Upper lobe of left lung (tissue), 4 donors: ENCODE measurements at regions not wholly inside any gene's neighbourhood (a gene's known extent, or its start where the extent isn't known, plus 50 kb on each side); places are given as distances from the start of the nearest gene placed in this dataset.

Source experiments
- CTCF ChIP-seq, 6 experiments: fragments of 450-650 bp in 4 of 6; fragments of 200-600 bp in 2 of 6; sonication (generic) in 2 of 6; IDR thresholded peaks; one replicate each; pipeline ENCODE4 v1.5.1; 2016 to 2019; ENCODE audit warnings: antibody characterized with exemption in 6 of 6
- POLR2A ChIP-seq, 4 donors: fragments of 450-650 bp; IDR thresholded peaks; one replicate each; pipeline ENCODE4 v1.5.1; 2016 to 2017; ENCODE audit warnings: antibody characterized with exemption in 4 of 4, mild to moderate bottlenecking in 2 of 4

- TF ChIP-seq CTCF (IDR thresholded peaks at IDR 0.05) (no peak), POLR2A (IDR thresholded peaks at IDR 0.05) (no peak)
Observed at GRCh38 chr2:4628998-4629501, 925.7 kb downstream of the DCDC2C start.
